ENCODE measurements at regions not wholly inside any gene's neighbourhood (a gene's known extent, or its start where the extent isn't known, plus 50 kb on each side); places are given as distances from the start of the nearest gene placed in this dataset.
A peak's percentile ranks its signal among the peaks of the same experiment; 100 is the strongest.
"Not testable (repeated sequence)": the region's sequence is repeated elsewhere in the genome, so short reads cannot be mapped to it uniquely, and the experiment has no call there.

GRCh38 chr12:73841963-73842362 lies 695.7 kb upstream of the ATXN7L3B start:
- no peak for TF ChIP-seq JUND (IDR thresholded peaks at IDR 0.05; ENCODE audit: low read depth)
- no peak for DNase-seq (ENCODE audit: low read depth in 1 of 2, low spot score in 1 of 2)
- in situ Hi-C loops (cut with HindIII; ENCODE audit: low pct_unique_long_range_greater_than_20kb, low sequenced_read_pairs) = no loop called here

DNA sequence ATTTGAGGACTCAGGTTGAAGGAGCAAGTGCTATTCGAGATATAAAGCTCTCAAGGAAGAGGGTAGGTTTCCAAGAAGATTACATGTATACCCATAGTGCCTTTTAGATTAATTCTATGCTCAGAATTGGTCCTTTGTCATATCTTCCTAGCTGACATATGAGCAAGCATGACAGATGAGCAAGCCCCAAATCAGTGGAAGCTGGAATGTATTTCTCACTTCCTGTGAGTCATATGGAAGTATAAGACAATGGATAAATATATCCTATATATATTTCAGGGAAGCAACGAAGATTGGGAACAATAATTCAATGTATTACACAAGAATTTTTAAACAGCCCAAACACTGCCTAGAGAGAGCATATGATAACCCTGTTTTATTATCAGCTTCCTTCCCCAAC lies 674.1 kb upstream of the ATXN7L3B start:
- no peak for DNase-seq (ENCODE audit: low read depth in 1 of 2, low spot score in 1 of 2)
- no peak for TF ChIP-seq JUND (IDR thresholded peaks at IDR 0.05; ENCODE audit: low read depth)
- in situ Hi-C loops (cut with HindIII; ENCODE audit: low pct_unique_long_range_greater_than_20kb, low sequenced_read_pairs) = no loop called here

- no peak for DNase-seq (ENCODE audit: low read depth in 1 of 2, low spot score in 1 of 2)
- in situ Hi-C loops (cut with HindIII; ENCODE audit: low pct_unique_long_range_greater_than_20kb, low sequenced_read_pairs) = no loop called here
- no peak for TF ChIP-seq JUND (IDR thresholded peaks at IDR 0.05; ENCODE audit: low read depth)
Measured at GRCh38 chr12:73867147-73867546, 670.5 kb upstream of the ATXN7L3B start.

DNA sequence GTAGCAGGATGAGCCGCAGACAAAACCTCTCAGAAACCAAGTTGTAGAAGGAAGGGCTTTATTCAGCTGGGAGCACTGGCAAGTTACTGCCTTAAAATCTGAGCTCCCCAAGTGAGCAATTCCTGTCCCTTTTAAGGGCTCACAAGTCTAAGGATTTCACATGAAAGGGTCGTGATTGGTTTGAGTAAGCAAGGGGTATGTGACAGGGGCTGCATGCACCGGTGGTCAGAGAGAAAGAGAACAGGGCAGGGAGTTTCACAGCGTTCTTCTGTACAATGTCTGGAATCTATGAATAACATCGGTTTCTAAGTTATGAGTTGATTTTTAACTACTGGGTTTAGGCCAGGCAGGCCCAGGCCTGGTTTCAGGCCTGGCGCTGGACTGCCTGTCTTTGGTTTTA lies 660.3 kb upstream of the ATXN7L3B start:
- DNase-seq (ENCODE audit: low read depth in 1 of 2, low spot score in 1 of 2); in situ Hi-C loops (cut with HindIII; ENCODE audit: low pct_unique_long_range_greater_than_20kb, low sequenced_read_pairs): not testable (repeated sequence)

DNA sequence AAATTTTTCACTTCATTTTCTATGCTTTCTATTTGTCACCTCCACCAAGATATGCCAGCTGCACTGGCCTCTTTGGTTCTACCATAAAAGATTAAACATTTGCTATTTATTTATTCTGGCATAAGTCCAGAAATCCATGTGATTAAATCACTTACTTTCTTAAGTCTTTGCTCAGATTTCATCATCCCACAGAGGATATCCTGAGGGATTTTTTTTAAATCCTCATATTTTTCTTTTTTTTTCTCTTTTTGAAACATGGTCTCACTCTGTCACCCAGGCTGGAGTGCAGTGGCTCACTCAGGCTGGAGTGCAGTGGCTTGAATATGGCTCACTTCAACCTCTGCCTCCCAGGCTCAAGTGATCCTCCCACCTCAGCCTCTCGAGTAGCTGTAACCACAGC lies 645.4 kb upstream of the ATXN7L3B start:
- no peak for DNase-seq (ENCODE audit: low read depth in 1 of 2, low spot score in 1 of 2)
- in situ Hi-C loops (cut with HindIII; ENCODE audit: low pct_unique_long_range_greater_than_20kb, low sequenced_read_pairs) = no loop called here
- TF ChIP-seq JUND (IDR thresholded peaks at IDR 0.05; ENCODE audit: low read depth) = no peak

GRCh38 chr12:73898645-73899044 lies 639.0 kb upstream of the ATXN7L3B start:
- in situ Hi-C loops (cut with HindIII; ENCODE audit: low pct_unique_long_range_greater_than_20kb, low sequenced_read_pairs) = no loop called here
- DNase-seq (ENCODE audit: low read depth in 1 of 2, low spot score in 1 of 2) = no peak
- TF ChIP-seq JUND (IDR thresholded peaks at IDR 0.05; ENCODE audit: low read depth) = no peak

DNA sequence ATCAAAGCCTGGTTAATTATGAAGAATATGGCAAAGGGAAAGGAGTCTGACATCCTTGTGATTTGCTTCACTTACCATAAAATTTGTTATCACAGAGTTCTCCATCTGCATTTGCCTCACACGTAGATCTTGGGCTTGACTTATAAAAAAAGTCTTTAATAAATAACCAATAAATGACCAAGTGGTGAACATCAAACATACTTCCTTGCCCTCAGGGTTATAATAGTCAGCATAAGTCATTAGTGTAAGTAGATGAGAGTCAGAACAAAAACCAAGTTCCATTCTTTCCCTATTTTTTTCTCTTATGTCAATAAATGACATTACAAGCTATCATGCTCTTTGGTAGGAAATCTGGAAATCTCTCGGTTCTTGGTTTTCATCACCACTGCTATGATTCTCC lies 635.4 kb upstream of the ATXN7L3B start:
- DNase-seq (ENCODE audit: low read depth in 1 of 2, low spot score in 1 of 2) = no peak
- in situ Hi-C loops (cut with HindIII; ENCODE audit: low pct_unique_long_range_greater_than_20kb, low sequenced_read_pairs) = no loop called here
- TF ChIP-seq JUND (IDR thresholded peaks at IDR 0.05; ENCODE audit: low read depth) = no peak

GRCh38 chr12:73906757-73907156 lies 630.9 kb upstream of the ATXN7L3B start:
- in situ Hi-C loops (cut with HindIII; ENCODE audit: low pct_unique_long_range_greater_than_20kb, low sequenced_read_pairs) = no loop called here
- DNase-seq (ENCODE audit: low read depth in 1 of 2, low spot score in 1 of 2) = no peak
- TF ChIP-seq JUND (IDR thresholded peaks at IDR 0.05; ENCODE audit: low read depth) = no peak

- no peak for TF ChIP-seq JUND (IDR thresholded peaks at IDR 0.05; ENCODE audit: low read depth)
- DNase-seq (ENCODE audit: low read depth in 1 of 2, low spot score in 1 of 2) = peak; percentile 42 to 69
- in situ Hi-C loops (cut with HindIII; ENCODE audit: low pct_unique_long_range_greater_than_20kb, low sequenced_read_pairs) = no loop called here
Measured at GRCh38 chr12:73935817-73936216, 601.8 kb upstream of the ATXN7L3B start.

DNA sequence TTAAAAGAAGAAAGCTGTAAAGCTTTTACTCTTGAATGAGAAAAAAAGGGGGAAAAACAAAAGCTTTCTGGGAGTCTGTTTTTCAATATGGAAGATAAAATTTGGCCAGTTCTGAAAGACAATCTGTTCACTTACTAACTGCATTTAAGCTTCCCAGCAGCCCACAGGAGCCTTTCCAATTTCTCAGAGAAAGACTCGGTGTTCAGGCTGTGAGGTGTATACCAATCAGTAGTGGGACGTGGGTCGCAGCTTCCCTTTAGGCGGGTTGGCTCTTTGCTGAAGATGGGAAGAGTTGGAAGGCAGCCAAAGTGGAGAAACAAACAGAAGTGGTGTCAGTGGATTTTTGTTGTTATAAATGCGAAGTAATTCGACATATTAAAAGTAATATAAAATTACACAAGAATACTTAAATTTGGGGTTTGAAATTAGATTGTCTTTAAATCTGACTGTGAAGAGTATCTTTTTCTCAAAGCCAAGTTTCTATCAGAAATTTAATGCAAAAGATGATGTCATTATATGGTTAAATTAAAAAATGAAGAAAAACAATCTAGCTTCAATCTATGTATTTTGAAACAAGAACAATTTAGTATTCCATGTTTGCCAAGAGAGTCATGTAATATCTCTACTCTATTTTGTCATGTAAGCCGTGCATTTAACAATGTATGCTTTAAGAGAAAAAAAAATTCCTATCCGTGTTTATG lies 590.2 kb upstream of the ATXN7L3B start:
- TF ChIP-seq JUND (IDR thresholded peaks at IDR 0.05; ENCODE audit: low read depth) = no peak
- DNase-seq (ENCODE audit: low read depth in 1 of 2, low spot score in 1 of 2) = no peak
- in situ Hi-C loops (cut with HindIII; ENCODE audit: low pct_unique_long_range_greater_than_20kb, low sequenced_read_pairs) = no loop called here

DNA sequence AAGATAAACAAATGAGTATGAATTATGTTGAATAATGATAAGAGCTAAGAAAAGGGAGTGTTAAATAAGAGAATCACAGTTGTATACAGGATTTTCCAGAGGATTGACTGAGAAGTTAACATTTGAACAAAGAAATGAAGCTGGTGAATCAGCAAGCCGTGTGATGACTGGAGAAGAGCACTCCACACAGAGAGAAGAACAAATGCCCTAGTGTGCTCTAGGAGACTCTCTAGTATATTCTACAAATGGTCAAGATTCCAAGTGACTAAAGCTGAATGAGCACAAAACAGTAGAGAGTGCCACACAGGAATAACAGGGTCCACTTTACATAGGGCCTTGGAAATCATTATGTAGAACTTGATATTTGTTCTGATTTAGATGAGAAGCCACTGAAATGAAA lies 587.1 kb upstream of the ATXN7L3B start:
- in situ Hi-C loops (cut with HindIII; ENCODE audit: low pct_unique_long_range_greater_than_20kb, low sequenced_read_pairs) = no loop called here
- TF ChIP-seq JUND (IDR thresholded peaks at IDR 0.05; ENCODE audit: low read depth) = no peak
- no peak for DNase-seq (ENCODE audit: low read depth in 1 of 2, low spot score in 1 of 2)

- no peak for TF ChIP-seq JUND (IDR thresholded peaks at IDR 0.05; ENCODE audit: low read depth)
- in situ Hi-C loops (cut with HindIII; ENCODE audit: low pct_unique_long_range_greater_than_20kb, low sequenced_read_pairs) = no loop called here
- DNase-seq (ENCODE audit: low read depth in 1 of 2, low spot score in 1 of 2) = no peak
Measured at GRCh38 chr12:73951956-73952703, 585.5 kb upstream of the ATXN7L3B start.

DNA sequence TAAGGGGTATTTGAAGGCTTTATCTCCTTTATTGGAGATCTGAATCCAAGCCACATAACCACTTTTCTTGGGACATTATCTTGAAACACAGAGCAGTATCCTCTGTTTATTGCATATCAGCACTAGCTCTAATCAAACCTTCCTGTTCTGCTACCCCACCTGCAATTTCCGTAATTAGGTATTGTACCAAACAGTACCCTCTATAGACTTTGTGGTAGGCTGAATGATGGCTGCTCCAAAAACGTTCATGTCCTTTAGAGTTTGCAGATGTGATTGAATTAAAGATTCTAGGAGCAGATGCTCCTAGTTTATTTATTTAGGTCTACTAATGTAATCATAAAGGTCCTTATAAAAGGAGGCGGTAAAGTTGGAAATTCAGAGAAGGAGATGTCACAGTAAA lies 573.0 kb upstream of the ATXN7L3B start:
- in situ Hi-C loops (cut with HindIII; ENCODE audit: low pct_unique_long_range_greater_than_20kb, low sequenced_read_pairs) = no loop called here
- DNase-seq (ENCODE audit: low read depth in 1 of 2, low spot score in 1 of 2) = no peak
- no peak for TF ChIP-seq JUND (IDR thresholded peaks at IDR 0.05; ENCODE audit: low read depth)

All from T47D (cell line).